K562 (cell line): ENCODE measurements at regions not wholly inside any gene's neighbourhood (a gene's known extent, or its start where the extent isn't known, plus 50 kb on each side); places are given as distances from the start of the nearest gene placed in this dataset.

ENCODE experiments used
- ATAC-seq: fragments of 200-7000 bp; cut with Tn5 transposase; 3 replicates; pipeline ENCODE4 v1.9.1; 2020; ENCODE audit warnings: moderate library complexity
- BruUV-seq: library from RNA; stranded (reverse); fragments of 400-500 nt; replicated peaks from 2 replicates; lab custom pipeline; 2021; lab: Mats Ljungman, UMichigan
- CTCF ChIA-PET: fragments of 300-600 bp; formaldehyde crosslinking; extraction: SDS; loops from one replicate; lab custom pipeline; 2021; ENCODE audit warnings: low intra/inter-chr PET ratio; lab: Yijun Ruan, JAX
- POLR2A ChIA-PET: fragments of 300-600, 350-650 bp; sonication (Branson Sonifier 250); formaldehyde crosslinking; extraction: SDS; loops from one replicate; lab custom pipeline; 2021; ENCODE audit warnings: antibody characterized with exemption, inconsistent platforms; lab: Yijun Ruan, JAX
- DNase-seq, 4 experiments: peaks; one replicate each; pipeline versions ENCODE4 v3.0.0 to v3.0.0-alpha.2; 2011 to 2018; ENCODE audit warnings: low spot score in 3 of 4, mixed read lengths in 3 of 4; ENCODE audit errors: extremely low read depth in 1 of 4
- FAIRE-seq: peaks from 2 replicates; lab custom pipeline; 2011; peaks lifted over from hg19 to GRCh38; lab: Jason Lieb, UNC
- H2AFZ ChIP-seq: 2 replicates; pipeline ENCODE4 v1.6.0; 2011; ENCODE audit warnings: low read depth, low read length, control low read depth, inconsistent platforms
- H3K27ac ChIP-seq: fragments of 200-600 bp; 3 replicates; pipeline ENCODE4 v1.8.0; 2011; ENCODE audit warnings: low read depth, mild to moderate bottlenecking, control low read depth, inconsistent platforms, low read length, moderate library complexity, mixed read lengths; ENCODE audit errors: extremely low read depth
- H3K27me3 ChIP-seq, 2 experiments: fragments of 300-600 bp in 1 of 2; 2 replicates in 1 of 2; 3 replicates in 1 of 2; pipeline versions ENCODE4 v1.6.0 to v1.8.0; 2011; ENCODE audit warnings: inconsistent platforms in 2 of 2, low read length in 2 of 2, mild to moderate bottlenecking in 1 of 2, mixed read lengths in 1 of 2, moderate library complexity in 1 of 2; ENCODE audit not compliant: control insufficient read depth in 2 of 2, insufficient read depth in 2 of 2
- H3K36me3 ChIP-seq: fragments of 300-600 bp; 3 replicates; pipeline ENCODE4 v1.8.0; 2011; ENCODE audit warnings: mild to moderate bottlenecking, low read length, inconsistent platforms; ENCODE audit not compliant: control insufficient read depth, insufficient read depth
- H3K4me1 ChIP-seq, 2 experiments: fragments of 200-600 bp in 1 of 2; replicated peaks in 1 of 2; 2 replicates in 1 of 2; 3 replicates in 1 of 2; pipeline versions ENCODE4 v1.5.1 to v1.8.0; 2011; ENCODE audit warnings: inconsistent platforms in 2 of 2, low read length in 2 of 2, mild to moderate bottlenecking in 1 of 2, mixed read lengths in 1 of 2, moderate library complexity in 1 of 2; ENCODE audit not compliant: control insufficient read depth in 2 of 2, insufficient read depth in 2 of 2
- H3K4me2 ChIP-seq: 2 replicates; pipeline ENCODE4 v1.6.1; 2011; ENCODE audit warnings: low read length, control low read depth, inconsistent platforms, mixed read lengths; ENCODE audit not compliant: insufficient read depth
- H3K4me3 ChIP-seq: fragments of 200-600 bp; sonication (generic), shearing (Covaris generic); 2 replicates; pipeline ENCODE4 v1.5.1; 2016; ENCODE audit warnings: control low read depth, inconsistent platforms
- H3K79me2 ChIP-seq: fragments of 200-600 bp; 3 replicates; pipeline ENCODE4 v1.8.0; 2011; ENCODE audit warnings: low read length, inconsistent platforms; ENCODE audit not compliant: control insufficient read depth, insufficient read depth
- H3K9ac ChIP-seq, 2 experiments: 2 replicates each; pipeline versions ENCODE4 v1.6.0 to v1.6.1; 2011; ENCODE audit warnings: low read depth in 2 of 2, low read length in 2 of 2, control low read depth in 1 of 2, inconsistent platforms in 1 of 2, mild to moderate bottlenecking in 1 of 2, mixed read lengths in 1 of 2; ENCODE audit not compliant: insufficient read depth in 1 of 2
- H3K9me1 ChIP-seq: one replicate; pipeline ENCODE4 v1.6.0; 2011; ENCODE audit warnings: inconsistent platforms, mild to moderate bottlenecking, low read length, moderate library complexity; ENCODE audit not compliant: control insufficient read depth, insufficient read depth
- H3K9me3 ChIP-seq: replicated peaks from 2 replicates; pipeline ENCODE4 v1.5.1; 2011; ENCODE audit warnings: low read depth, low read length, inconsistent platforms; ENCODE audit not compliant: control insufficient read depth, insufficient read depth
- H4K20me1 ChIP-seq: replicated peaks from 2 replicates; pipeline ENCODE4 v1.6.1; 2011; ENCODE audit warnings: low read length, inconsistent platforms, mixed read lengths; ENCODE audit not compliant: control insufficient read depth, insufficient read depth
- CBFB ChIP-seq: sonication (generic); formaldehyde crosslinking; IDR thresholded peaks from 2 replicates; pipeline ENCODE4 v1.4.0; 2020; ENCODE audit warnings: mild to moderate bottlenecking, missing genetic modification reagents
- CTBP1 ChIP-seq: fragments of 450-650 bp; IDR thresholded peaks from 2 replicates; pipeline ENCODE4 v1.6.1; 2016; ENCODE audit warnings: borderline replicate concordance
- EWSR1 ChIP-seq: fragments of 450-650 bp; IDR thresholded peaks from 2 replicates; pipeline ENCODE4 v1.6.1; 2018; ENCODE audit warnings: borderline replicate concordance, mild to moderate bottlenecking, low read depth, moderate library complexity; ENCODE audit not compliant: partially characterized antibody
- MYBL2 ChIP-seq, 2 experiments: fragments of 450-650 bp in 1 of 2; sonication (generic) in 1 of 2; formaldehyde crosslinking in 1 of 2; IDR thresholded peaks; 2 replicates each; pipeline versions ENCODE4 v1.6.1 to v1.8.1; 2017 to 2022; ENCODE audit warnings: borderline replicate concordance in 1 of 2, inconsistent platforms in 1 of 2, low read depth in 1 of 2, mild to moderate bottlenecking in 1 of 2, missing genetic modification reagents in 1 of 2, moderate library complexity in 1 of 2
- POLR2AphosphoS2 ChIP-seq: IDR thresholded peaks from 2 replicates; pipeline ENCODE4 v1.6.1; 2012; ENCODE audit warnings: low read length, improper control_type of control experiment
- PYGO2 ChIP-seq: fragments of 450-650 bp; IDR thresholded peaks from 2 replicates; pipeline ENCODE4 v1.6.1; 2016; ENCODE audit warnings: mild to moderate bottlenecking, missing genetic modification characterization, moderate library complexity, missing compliant biosample characterization
- RNF2 ChIP-seq: sonication (generic); IDR thresholded peaks from 2 replicates; pipeline ENCODE4 v1.6.1; 2016
- SMC3 ChIP-seq: conservative IDR thresholded peaks from 2 replicates; pipeline ENCODE4 v1.6.1; 2011; ENCODE audit warnings: low read depth, low read length, improper control_type of control experiment; ENCODE audit not compliant: insufficient read depth
- TBL1XR1 ChIP-seq, 2 experiments: IDR thresholded peaks; 2 replicates each; pipeline ENCODE4 v1.6.1; 2012; ENCODE audit warnings: improper control_type of control experiment in 2 of 2, low read length in 2 of 2, mild to moderate bottlenecking in 1 of 2
- ZNF316 ChIP-seq: fragments of 450-650 bp; IDR thresholded peaks from 2 replicates; pipeline ENCODE4 v1.6.1; 2016
- ZNF79 ChIP-seq: fragments of 250-450 bp; sonication (Bioruptor Pico); IDR thresholded peaks from 2 replicates; pipeline ENCODE4 v1.4.0; 2020; ENCODE audit warnings: low read depth, mild to moderate bottlenecking, moderate library complexity
- WGBS: fragments of 100-300 bp; shearing (Covaris generic); methylation state at CpG from one replicate; pipeline ENCODE4 v1.1.6; 2016; ENCODE audit warnings: low coverage, mixed read lengths; ENCODE audit not compliant: insufficient coverage; ENCODE audit errors: missing lambda C conversion rate; 5-methylcytosine and 5-hydroxymethylcytosine counted together
- in situ Hi-C: fragments of 300-500 bp; cut with MboI; formaldehyde crosslinking; loops from 4 replicates; pipeline ENCODE4 v1.15.0; 2018; ENCODE audit warnings: inconsistent platforms, mixed read lengths
- intact Hi-C: fragments of 100-400 bp; cut with micrococcal nuclease; formaldehyde crosslinking; loops from 2 replicates; pipeline ENCODE4 v1.14.2; 2022
- TF ChIP-seq, protein P1 (sequence below): fragments of 450-650 bp; IDR thresholded peaks from 2 replicates; pipeline ENCODE4 v1.6.1; 2016; ENCODE audit warnings: mild to moderate bottlenecking
- TF ChIP-seq, protein P2 (sequence below): sonication (generic); formaldehyde crosslinking; IDR thresholded peaks from 2 replicates; pipeline ENCODE4 v1.8.1; 2023; ENCODE audit warnings: mild to moderate bottlenecking, missing genetic modification reagents, moderate library complexity
- TF ChIP-seq, protein P3 (sequence below): fragments of 250-450 bp; sonication (Bioruptor Pico); IDR thresholded peaks from 2 replicates; pipeline ENCODE4 v1.8.0; 2022; ENCODE audit warnings: inconsistent platforms
- TF ChIP-seq, protein P4 (sequence below): fragments of 450-650 bp; IDR thresholded peaks from 2 replicates; pipeline ENCODE4 v1.6.1; 2016; ENCODE audit warnings: borderline replicate concordance
- TF ChIP-seq, protein P5 (sequence below): sonication (generic); IDR thresholded peaks from 2 replicates; pipeline ENCODE4 v1.6.1; 2016

GRCh38 chr6:51266604-51267003, 447.9 kb downstream of the TFAP2B start:
- CTCF ChIA-PET, result no interaction called here
- TF ChIP-seq POLR2AphosphoS2 (no peak), SMC3 (no peak), RNF2 (no peak), CBFB (CRISPR knock-in tag) (no peak), PYGO2 (tag) (no peak), TBL1XR1 (IDR thresholded peaks at IDR 0.05; ENCODE audit: low read length in 2 of 2) (no peak), MYBL2 (IDR thresholded peaks at IDR 0.05; ENCODE audit: low read depth) (no peak), MYBL2 (CRISPR knock-in tag; IDR thresholded peaks at IDR 0.05; ENCODE audit: borderline replicate concordance) (no peak), EWSR1 (no peak), ZNF79 (CRISPR knock-in tag) (no peak), CTBP1 (no peak), ZNF316 (no peak)
- TF ChIP-seq, protein P1, sequence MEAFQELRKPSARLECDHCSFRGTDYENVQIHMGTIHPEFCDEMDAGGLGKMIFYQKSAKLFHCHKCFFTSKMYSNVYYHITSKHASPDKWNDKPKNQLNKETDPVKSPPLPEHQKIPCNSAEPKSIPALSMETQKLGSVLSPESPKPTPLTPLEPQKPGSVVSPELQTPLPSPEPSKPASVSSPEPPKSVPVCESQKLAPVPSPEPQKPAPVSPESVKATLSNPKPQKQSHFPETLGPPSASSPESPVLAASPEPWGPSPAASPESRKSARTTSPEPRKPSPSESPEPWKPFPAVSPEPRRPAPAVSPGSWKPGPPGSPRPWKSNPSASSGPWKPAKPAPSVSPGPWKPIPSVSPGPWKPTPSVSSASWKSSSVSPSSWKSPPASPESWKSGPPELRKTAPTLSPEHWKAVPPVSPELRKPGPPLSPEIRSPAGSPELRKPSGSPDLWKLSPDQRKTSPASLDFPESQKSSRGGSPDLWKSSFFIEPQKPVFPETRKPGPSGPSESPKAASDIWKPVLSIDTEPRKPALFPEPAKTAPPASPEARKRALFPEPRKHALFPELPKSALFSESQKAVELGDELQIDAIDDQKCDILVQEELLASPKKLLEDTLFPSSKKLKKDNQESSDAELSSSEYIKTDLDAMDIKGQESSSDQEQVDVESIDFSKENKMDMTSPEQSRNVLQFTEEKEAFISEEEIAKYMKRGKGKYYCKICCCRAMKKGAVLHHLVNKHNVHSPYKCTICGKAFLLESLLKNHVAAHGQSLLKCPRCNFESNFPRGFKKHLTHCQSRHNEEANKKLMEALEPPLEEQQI, result no peak
- TF ChIP-seq, protein P2, sequence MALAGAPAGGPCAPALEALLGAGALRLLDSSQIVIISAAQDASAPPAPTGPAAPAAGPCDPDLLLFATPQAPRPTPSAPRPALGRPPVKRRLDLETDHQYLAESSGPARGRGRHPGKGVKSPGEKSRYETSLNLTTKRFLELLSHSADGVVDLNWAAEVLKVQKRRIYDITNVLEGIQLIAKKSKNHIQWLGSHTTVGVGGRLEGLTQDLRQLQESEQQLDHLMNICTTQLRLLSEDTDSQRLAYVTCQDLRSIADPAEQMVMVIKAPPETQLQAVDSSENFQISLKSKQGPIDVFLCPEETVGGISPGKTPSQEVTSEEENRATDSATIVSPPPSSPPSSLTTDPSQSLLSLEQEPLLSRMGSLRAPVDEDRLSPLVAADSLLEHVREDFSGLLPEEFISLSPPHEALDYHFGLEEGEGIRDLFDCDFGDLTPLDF (CRISPR knock-in tag), result no peak
- TF ChIP-seq, protein P3, sequence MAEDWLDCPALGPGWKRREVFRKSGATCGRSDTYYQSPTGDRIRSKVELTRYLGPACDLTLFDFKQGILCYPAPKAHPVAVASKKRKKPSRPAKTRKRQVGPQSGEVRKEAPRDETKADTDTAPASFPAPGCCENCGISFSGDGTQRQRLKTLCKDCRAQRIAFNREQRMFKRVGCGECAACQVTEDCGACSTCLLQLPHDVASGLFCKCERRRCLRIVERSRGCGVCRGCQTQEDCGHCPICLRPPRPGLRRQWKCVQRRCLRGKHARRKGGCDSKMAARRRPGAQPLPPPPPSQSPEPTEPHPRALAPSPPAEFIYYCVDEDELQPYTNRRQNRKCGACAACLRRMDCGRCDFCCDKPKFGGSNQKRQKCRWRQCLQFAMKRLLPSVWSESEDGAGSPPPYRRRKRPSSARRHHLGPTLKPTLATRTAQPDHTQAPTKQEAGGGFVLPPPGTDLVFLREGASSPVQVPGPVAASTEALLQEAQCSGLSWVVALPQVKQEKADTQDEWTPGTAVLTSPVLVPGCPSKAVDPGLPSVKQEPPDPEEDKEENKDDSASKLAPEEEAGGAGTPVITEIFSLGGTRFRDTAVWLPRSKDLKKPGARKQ (CRISPR knock-in tag), result no peak
- TF ChIP-seq, protein P4, sequence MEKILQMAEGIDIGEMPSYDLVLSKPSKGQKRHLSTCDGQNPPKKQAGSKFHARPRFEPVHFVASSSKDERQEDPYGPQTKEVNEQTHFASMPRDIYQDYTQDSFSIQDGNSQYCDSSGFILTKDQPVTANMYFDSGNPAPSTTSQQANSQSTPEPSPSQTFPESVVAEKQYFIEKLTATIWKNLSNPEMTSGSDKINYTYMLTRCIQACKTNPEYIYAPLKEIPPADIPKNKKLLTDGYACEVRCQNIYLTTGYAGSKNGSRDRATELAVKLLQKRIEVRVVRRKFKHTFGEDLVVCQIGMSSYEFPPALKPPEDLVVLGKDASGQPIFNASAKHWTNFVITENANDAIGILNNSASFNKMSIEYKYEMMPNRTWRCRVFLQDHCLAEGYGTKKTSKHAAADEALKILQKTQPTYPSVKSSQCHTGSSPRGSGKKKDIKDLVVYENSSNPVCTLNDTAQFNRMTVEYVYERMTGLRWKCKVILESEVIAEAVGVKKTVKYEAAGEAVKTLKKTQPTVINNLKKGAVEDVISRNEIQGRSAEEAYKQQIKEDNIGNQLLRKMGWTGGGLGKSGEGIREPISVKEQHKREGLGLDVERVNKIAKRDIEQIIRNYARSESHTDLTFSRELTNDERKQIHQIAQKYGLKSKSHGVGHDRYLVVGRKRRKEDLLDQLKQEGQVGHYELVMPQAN, result no peak
- TF ChIP-seq, protein P5, sequence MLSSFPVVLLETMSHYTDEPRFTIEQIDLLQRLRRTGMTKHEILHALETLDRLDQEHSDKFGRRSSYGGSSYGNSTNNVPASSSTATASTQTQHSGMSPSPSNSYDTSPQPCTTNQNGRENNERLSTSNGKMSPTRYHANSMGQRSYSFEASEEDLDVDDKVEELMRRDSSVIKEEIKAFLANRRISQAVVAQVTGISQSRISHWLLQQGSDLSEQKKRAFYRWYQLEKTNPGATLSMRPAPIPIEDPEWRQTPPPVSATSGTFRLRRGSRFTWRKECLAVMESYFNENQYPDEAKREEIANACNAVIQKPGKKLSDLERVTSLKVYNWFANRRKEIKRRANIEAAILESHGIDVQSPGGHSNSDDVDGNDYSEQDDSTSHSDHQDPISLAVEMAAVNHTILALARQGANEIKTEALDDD, result no peak

More at GRCh38 chr6:51266604-51267003, 447.9 kb downstream of the TFAP2B start:
- Histone ChIP-seq H2AFZ (no peak overlapping the region), H3K9me3 (no peaks in the 10 kb centered on the region), H3K4me3 (no peak overlapping the region), H3K4me1 (no peaks in the 10 kb centered on the region), H3K9me1 (no peaks in the 10 kb centered on the region), H3K27me3 (no peaks in the 10 kb centered on the region), H3K27ac (no peak overlapping the region), H4K20me1 (no peaks in the 10 kb centered on the region), H3K36me3 (no peaks in the 10 kb centered on the region), H3K4me2 (no peak overlapping the region), H3K79me2 (no peaks in the 10 kb centered on the region), H3K9ac (no peak overlapping the region)
- in situ Hi-C loops, result no loop called here
- 0% methylated on average over 1 of the region's 1 CpG for WGBS
- intact Hi-C loops, result no loop called here
- FAIRE-seq (no peak), DNase-seq (no peak), ATAC-seq (no peak)
- no TSS peak for BruUV-seq
- POLR2A ChIA-PET, result no interaction called here
